T-helper 1 cell treated with Interleukin-12 subunit alpha and Interleukin-12 subunit beta and Interleukin-4 antibody, amounts not matched to agents 30 ng/mL and 1 ng/mL, for 36 hours (primary cell): ENCODE measurements at regions not wholly inside any gene's neighbourhood (a gene's known extent, or its start where the extent isn't known, plus 50 kb on each side); places are given as distances from the start of the nearest gene placed in this dataset.
"Not testable (repeated sequence)": the region's sequence is repeated elsewhere in the genome, so short reads cannot be mapped to it uniquely, and the experiment has no call there.

Source experiments
- intact Hi-C: fragments of 100-400 bp; cut with micrococcal nuclease; formaldehyde crosslinking; loops from one replicate; pipeline ENCODE4 v1.15.1; 2024

GRCh38 chr17:31679667-31680066 lies 179.4 kb downstream of the COPRS start:
- intact Hi-C loops, result loop anchor here (2.0 to 5.0 kb wide), 2 partner anchors 19 to 127 kb away; no protein-coding TSS in a partner anchor

- intact Hi-C loops, result no loop called here
Measured at GRCh38 chr17:31678431-31678830, 180.6 kb downstream of the COPRS start.

- intact Hi-C loops, result no loop called here
Measured at GRCh38 chr17:31677681-31678080, 181.4 kb downstream of the COPRS start.

- intact Hi-C loops, result no loop called here
Measured at GRCh38 chr17:31677036-31677435, 182.0 kb downstream of the COPRS start.

GRCh38 chr17:31675392-31675791 lies 183.7 kb downstream of the COPRS start:
- intact Hi-C loops, result not testable (repeated sequence)

- intact Hi-C loops, result no loop called here
Measured at GRCh38 chr17:31674717-31675349, 184.2 kb downstream of the COPRS start.

GRCh38 chr17:31674305-31674704 lies 184.7 kb downstream of the COPRS start:
- intact Hi-C loops, result no loop called here

- intact Hi-C loops, result no loop called here
Measured at GRCh38 chr17:31673076-31673475, 186.0 kb downstream of the COPRS start.

- intact Hi-C loops, result no loop called here
Measured at GRCh38 chr17:31672161-31672819, 186.8 kb downstream of the COPRS start.

- intact Hi-C loops, result no loop called here
Measured at GRCh38 chr17:31663576-31663975, 195.5 kb downstream of the COPRS start.

- intact Hi-C loops, result loop anchor here (2.0 kb wide), 1 partner anchor 20 kb away; no protein-coding TSS in a partner anchor
Measured at GRCh38 chr17:31660684-31661083, 198.4 kb downstream of the COPRS start.

GRCh38 chr17:31657876-31658275 lies 201.2 kb downstream of the COPRS start:
- intact Hi-C loops, result no loop called here

GRCh38 chr17:31654936-31655335 lies 204.1 kb downstream of the COPRS start:
- intact Hi-C loops, result no loop called here

- intact Hi-C loops, result no loop called here
Measured at GRCh38 chr17:31653691-31654090, 205.4 kb downstream of the COPRS start.

- intact Hi-C loops, result no loop called here
Measured at GRCh38 chr17:31650756-31651520, 208.1 kb downstream of the COPRS start.

GRCh38 chr17:31649302-31649701 lies 209.7 kb downstream of the COPRS start:
- intact Hi-C loops, result no loop called here

- intact Hi-C loops, result no loop called here
Measured at GRCh38 chr17:31647661-31648060, 211.4 kb downstream of the COPRS start.

- intact Hi-C loops, result no loop called here
Measured at GRCh38 chr17:31646642-31647041, 212.4 kb downstream of the COPRS start.

- intact Hi-C loops, result no loop called here
Measured at GRCh38 chr17:31645351-31645750, 213.7 kb downstream of the COPRS start.

GRCh38 chr17:31631766-31632165 lies 227.3 kb downstream of the COPRS start:
- intact Hi-C loops, result no loop called here

- intact Hi-C loops, result not testable (repeated sequence)
Measured at GRCh38 chr17:31630866-31631265, 228.2 kb downstream of the COPRS start.
